ENCODE measurements at regions not wholly inside any gene's neighbourhood (a gene's known extent, or its start where the extent isn't known, plus 50 kb on each side); places are given as distances from the start of the nearest gene placed in this dataset.

- no peak for TF ChIP-seq CTCF (IDR thresholded peaks at IDR 0.05; ENCODE audit: insufficient read depth, low read length, poor library complexity, severe bottlenecking)
- no peak for TF ChIP-seq EZH2phosphoT487 (conservative IDR thresholded peaks at IDR 0.05; ENCODE audit: low read length)
These were observed 317.0 kb upstream of the COBL start for GRCh38 chr7:51633596-51633995.
